ENCODE measurements at regions not wholly inside any gene's neighbourhood (a gene's known extent, or its start where the extent isn't known, plus 50 kb on each side); places are given as distances from the start of the nearest gene placed in this dataset.

DNA sequence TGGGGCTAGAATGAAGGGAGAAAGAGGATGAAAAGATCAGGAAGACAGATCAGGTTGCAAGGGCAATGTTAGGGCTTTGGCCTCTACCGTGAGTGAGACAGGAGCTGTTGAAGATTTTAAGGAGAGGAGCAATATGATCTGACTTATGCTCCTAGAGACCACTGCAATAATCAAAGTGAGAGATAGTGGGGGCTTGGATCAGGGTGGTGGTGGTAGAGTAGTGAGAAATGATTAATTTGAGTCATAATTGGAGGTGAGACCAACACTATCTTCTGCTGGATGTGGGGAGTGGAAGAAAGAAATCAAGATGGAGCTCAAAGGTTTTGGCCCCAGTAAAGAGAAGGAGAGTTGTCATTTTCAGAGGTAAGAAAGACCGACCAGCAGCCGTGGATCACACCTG lies 140.7 kb upstream of the TMEM170B start:
- TF ChIP-seq, protein P1, sequence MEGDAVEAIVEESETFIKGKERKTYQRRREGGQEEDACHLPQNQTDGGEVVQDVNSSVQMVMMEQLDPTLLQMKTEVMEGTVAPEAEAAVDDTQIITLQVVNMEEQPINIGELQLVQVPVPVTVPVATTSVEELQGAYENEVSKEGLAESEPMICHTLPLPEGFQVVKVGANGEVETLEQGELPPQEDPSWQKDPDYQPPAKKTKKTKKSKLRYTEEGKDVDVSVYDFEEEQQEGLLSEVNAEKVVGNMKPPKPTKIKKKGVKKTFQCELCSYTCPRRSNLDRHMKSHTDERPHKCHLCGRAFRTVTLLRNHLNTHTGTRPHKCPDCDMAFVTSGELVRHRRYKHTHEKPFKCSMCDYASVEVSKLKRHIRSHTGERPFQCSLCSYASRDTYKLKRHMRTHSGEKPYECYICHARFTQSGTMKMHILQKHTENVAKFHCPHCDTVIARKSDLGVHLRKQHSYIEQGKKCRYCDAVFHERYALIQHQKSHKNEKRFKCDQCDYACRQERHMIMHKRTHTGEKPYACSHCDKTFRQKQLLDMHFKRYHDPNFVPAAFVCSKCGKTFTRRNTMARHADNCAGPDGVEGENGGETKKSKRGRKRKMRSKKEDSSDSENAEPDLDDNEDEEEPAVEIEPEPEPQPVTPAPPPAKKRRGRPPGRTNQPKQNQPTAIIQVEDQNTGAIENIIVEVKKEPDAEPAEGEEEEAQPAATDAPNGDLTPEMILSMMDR (tag by site-specific recombination; IDR thresholded peaks at IDR 0.05): no peak
- TF ChIP-seq ZNF76 (tag by site-specific recombination; IDR thresholded peaks at IDR 0.05; ENCODE audit: borderline replicate concordance, low read depth) (no peak), ZNF211 (tag by site-specific recombination; IDR thresholded peaks at IDR 0.05; ENCODE audit: low read depth) (no peak), TCF7L2 (IDR thresholded peaks at IDR 0.05; ENCODE audit: borderline replicate concordance, low read depth, low read length) (no peak), ZNF239 (tag by site-specific recombination; IDR thresholded peaks at IDR 0.05) (no peak), KLF16 (tag by site-specific recombination; IDR thresholded peaks at IDR 0.05) (no peak), MYNN (tag by site-specific recombination; IDR thresholded peaks at IDR 0.05; ENCODE audit: borderline replicate concordance) (no peak)
- TF ChIP-seq, protein P2, sequence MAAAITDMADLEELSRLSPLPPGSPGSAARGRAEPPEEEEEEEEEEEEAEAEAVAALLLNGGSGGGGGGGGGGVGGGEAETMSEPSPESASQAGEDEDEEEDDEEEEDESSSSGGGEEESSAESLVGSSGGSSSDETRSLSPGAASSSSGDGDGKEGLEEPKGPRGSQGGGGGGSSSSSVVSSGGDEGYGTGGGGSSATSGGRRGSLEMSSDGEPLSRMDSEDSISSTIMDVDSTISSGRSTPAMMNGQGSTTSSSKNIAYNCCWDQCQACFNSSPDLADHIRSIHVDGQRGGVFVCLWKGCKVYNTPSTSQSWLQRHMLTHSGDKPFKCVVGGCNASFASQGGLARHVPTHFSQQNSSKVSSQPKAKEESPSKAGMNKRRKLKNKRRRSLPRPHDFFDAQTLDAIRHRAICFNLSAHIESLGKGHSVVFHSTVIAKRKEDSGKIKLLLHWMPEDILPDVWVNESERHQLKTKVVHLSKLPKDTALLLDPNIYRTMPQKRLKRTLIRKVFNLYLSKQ (tag by site-specific recombination; IDR thresholded peaks at IDR 0.05; ENCODE audit: borderline replicate concordance): no peak
- TF ChIP-seq, protein P3, sequence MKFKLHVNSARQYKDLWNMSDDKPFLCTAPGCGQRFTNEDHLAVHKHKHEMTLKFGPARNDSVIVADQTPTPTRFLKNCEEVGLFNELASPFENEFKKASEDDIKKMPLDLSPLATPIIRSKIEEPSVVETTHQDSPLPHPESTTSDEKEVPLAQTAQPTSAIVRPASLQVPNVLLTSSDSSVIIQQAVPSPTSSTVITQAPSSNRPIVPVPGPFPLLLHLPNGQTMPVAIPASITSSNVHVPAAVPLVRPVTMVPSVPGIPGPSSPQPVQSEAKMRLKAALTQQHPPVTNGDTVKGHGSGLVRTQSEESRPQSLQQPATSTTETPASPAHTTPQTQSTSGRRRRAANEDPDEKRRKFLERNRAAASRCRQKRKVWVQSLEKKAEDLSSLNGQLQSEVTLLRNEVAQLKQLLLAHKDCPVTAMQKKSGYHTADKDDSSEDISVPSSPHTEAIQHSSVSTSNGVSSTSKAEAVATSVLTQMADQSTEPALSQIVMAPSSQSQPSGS (tag by site-specific recombination; IDR thresholded peaks at IDR 0.05; ENCODE audit: low read depth): no peak
- TF ChIP-seq, protein P4, sequence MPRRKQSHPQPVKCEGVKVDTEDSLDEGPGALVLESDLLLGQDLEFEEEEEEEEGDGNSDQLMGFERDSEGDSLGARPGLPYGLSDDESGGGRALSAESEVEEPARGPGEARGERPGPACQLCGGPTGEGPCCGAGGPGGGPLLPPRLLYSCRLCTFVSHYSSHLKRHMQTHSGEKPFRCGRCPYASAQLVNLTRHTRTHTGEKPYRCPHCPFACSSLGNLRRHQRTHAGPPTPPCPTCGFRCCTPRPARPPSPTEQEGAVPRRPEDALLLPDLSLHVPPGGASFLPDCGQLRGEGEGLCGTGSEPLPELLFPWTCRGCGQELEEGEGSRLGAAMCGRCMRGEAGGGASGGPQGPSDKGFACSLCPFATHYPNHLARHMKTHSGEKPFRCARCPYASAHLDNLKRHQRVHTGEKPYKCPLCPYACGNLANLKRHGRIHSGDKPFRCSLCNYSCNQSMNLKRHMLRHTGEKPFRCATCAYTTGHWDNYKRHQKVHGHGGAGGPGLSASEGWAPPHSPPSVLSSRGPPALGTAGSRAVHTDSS (tag by site-specific recombination; IDR thresholded peaks at IDR 0.05): no peak
- TF ChIP-seq, protein P5, sequence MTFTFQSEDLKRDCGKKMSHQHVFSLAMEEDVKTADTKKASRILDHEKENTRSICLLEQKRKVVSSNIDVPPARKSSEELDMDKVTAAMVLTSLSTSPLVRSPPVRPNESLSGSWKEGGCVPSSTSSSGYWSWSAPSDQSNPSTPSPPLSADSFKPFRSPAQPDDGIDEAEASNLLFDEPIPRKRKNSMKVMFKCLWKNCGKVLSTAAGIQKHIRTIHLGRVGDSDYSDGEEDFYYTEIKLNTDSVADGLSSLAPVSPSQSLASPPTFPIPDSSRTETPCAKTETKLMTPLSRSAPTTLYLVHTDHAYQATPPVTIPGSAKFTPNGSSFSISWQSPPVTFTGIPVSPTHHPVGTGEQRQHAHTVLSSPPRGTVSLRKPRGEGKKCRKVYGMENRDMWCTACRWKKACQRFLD (tag by site-specific recombination; IDR thresholded peaks at IDR 0.05): no peak
- TF ChIP-seq, protein P6, sequence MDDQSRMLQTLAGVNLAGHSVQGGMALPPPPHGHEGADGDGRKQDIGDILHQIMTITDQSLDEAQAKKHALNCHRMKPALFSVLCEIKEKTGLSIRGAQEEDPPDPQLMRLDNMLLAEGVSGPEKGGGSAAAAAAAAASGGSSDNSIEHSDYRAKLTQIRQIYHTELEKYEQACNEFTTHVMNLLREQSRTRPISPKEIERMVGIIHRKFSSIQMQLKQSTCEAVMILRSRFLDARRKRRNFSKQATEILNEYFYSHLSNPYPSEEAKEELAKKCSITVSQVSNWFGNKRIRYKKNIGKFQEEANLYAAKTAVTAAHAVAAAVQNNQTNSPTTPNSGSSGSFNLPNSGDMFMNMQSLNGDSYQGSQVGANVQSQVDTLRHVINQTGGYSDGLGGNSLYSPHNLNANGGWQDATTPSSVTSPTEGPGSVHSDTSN (CRISPR knock-in tag; IDR thresholded peaks at IDR 0.05): no peak
- TF ChIP-seq, protein P7, sequence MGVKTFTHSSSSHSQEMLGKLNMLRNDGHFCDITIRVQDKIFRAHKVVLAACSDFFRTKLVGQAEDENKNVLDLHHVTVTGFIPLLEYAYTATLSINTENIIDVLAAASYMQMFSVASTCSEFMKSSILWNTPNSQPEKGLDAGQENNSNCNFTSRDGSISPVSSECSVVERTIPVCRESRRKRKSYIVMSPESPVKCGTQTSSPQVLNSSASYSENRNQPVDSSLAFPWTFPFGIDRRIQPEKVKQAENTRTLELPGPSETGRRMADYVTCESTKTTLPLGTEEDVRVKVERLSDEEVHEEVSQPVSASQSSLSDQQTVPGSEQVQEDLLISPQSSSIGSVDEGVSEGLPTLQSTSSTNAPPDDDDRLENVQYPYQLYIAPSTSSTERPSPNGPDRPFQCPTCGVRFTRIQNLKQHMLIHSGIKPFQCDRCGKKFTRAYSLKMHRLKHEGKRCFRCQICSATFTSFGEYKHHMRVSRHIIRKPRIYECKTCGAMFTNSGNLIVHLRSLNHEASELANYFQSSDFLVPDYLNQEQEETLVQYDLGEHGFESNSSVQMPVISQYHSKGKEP (tag by site-specific recombination; IDR thresholded peaks at IDR 0.05): no peak
